NCI-H2196 (cell line): ENCODE measurements at regions not wholly inside any gene's neighbourhood (a gene's known extent, or its start where the extent isn't known, plus 50 kb on each side); places are given as distances from the start of the nearest gene placed in this dataset.

Experiments used
- DNase-seq: peaks from one replicate; lab custom pipeline; 2025; ENCODE audit not compliant: unreplicated experiment; lab: John Stamatoyannopoulos, UW

- DNase-seq = no peak
Observed at GRCh38 chr2:58671675-58672074, 430.6 kb upstream of the FANCL start.

- DNase-seq = no peak
Observed at GRCh38 chr2:58669998-58670397, 428.9 kb upstream of the FANCL start.

- no peak for DNase-seq
Observed at GRCh38 chr2:58667137-58667774, 426.1 kb upstream of the FANCL start.

GRCh38 chr2:58666323-58666970 lies 425.3 kb upstream of the FANCL start:
- no peak for DNase-seq

GRCh38 chr2:58665154-58665553 lies 424.0 kb upstream of the FANCL start:
- no peak for DNase-seq

GRCh38 chr2:58664523-58665151 lies 423.5 kb upstream of the FANCL start:
- DNase-seq = no peak

- no peak for DNase-seq
Observed at GRCh38 chr2:58660046-58660445, 418.9 kb upstream of the FANCL start.

GRCh38 chr2:58655152-58655551 lies 414.0 kb upstream of the FANCL start:
- DNase-seq = no peak

- no peak for DNase-seq
Observed at GRCh38 chr2:58651930-58652329, 410.8 kb upstream of the FANCL start.

- DNase-seq = no peak
Observed at GRCh38 chr2:58650781-58651180, 409.7 kb upstream of the FANCL start.

- no peak for DNase-seq
Observed at GRCh38 chr2:58649756-58650155, 408.6 kb upstream of the FANCL start.

- DNase-seq = no peak
Observed at GRCh38 chr2:58645017-58645416, 403.9 kb upstream of the FANCL start.

- no peak for DNase-seq
Observed at GRCh38 chr2:58644451-58644850, 403.3 kb upstream of the FANCL start.

- no peak for DNase-seq
Observed at GRCh38 chr2:58641001-58641400, 399.9 kb upstream of the FANCL start.

GRCh38 chr2:58640042-58640441 lies 398.9 kb upstream of the FANCL start:
- no peak for DNase-seq

GRCh38 chr2:58638256-58638805 lies 397.2 kb upstream of the FANCL start:
- no peak for DNase-seq

GRCh38 chr2:58636872-58637271 lies 395.7 kb upstream of the FANCL start:
- no peak for DNase-seq

GRCh38 chr2:58635801-58636375 lies 394.8 kb upstream of the FANCL start:
- no peak for DNase-seq

- DNase-seq = no peak
Observed at GRCh38 chr2:58634653-58635370, 393.7 kb upstream of the FANCL start.

- DNase-seq = no peak
Observed at GRCh38 chr2:58633613-58634365, 392.7 kb upstream of the FANCL start.
